ENCODE measurements at regions not wholly inside any gene's neighbourhood (a gene's known extent, or its start where the extent isn't known, plus 50 kb on each side); places are given as distances from the start of the nearest gene placed in this dataset.

GRCh38 chr7:118845791-118846190 is 621.3 kb downstream of the ANKRD7 start:
- Histone ChIP-seq H3K36me3 (ENCODE audit: control insufficient read depth, insufficient read depth, low read length) (no peaks in the 10 kb centered on the region), H3K4me3 (ENCODE audit: low read depth, low read length) (no peak overlapping the region), H3K27me3 (ENCODE audit: control insufficient read depth, insufficient read depth, low read length) (no peaks in the 10 kb centered on the region)
- no peak for TF ChIP-seq CTCF (IDR thresholded peaks at IDR 0.05; ENCODE audit: insufficient read depth, low read length, poor library complexity, severe bottlenecking)
- no peak for DNase-seq (ENCODE audit: low read depth)

GRCh38 chr7:118846977-118847376 is 622.5 kb downstream of the ANKRD7 start:
- TF ChIP-seq CTCF (IDR thresholded peaks at IDR 0.05; ENCODE audit: insufficient read depth, low read length, poor library complexity, severe bottlenecking): no peak
- no peak overlapping the region for H3K4me3 ChIP-seq (ENCODE audit: low read depth, low read length)

GRCh38 chr7:118855290-118855689 is 630.8 kb downstream of the ANKRD7 start:
- Histone ChIP-seq H3K36me3 (ENCODE audit: control insufficient read depth, insufficient read depth, low read length) (no peaks in the 10 kb centered on the region), H3K4me3 (ENCODE audit: low read depth, low read length) (no peak overlapping the region), H3K27me3 (ENCODE audit: control insufficient read depth, insufficient read depth, low read length) (no peaks in the 10 kb centered on the region)
- no peak for DNase-seq (ENCODE audit: low read depth)
- TF ChIP-seq CTCF (IDR thresholded peaks at IDR 0.05; ENCODE audit: insufficient read depth, low read length, poor library complexity, severe bottlenecking): no peak

More at GRCh38 chr7:118846977-118847376, 622.5 kb downstream of the ANKRD7 start:
- H3K27me3 ChIP-seq (ENCODE audit: control insufficient read depth, insufficient read depth, low read length): no peaks in the 10 kb centered on the region
- no peaks in the 10 kb centered on the region for H3K36me3 ChIP-seq (ENCODE audit: control insufficient read depth, insufficient read depth, low read length)
- DNase-seq (ENCODE audit: low read depth): no peak

GRCh38 chr7:118858651-118859149 is 634.2 kb downstream of the ANKRD7 start:
- no peaks in the 10 kb centered on the region for H3K27me3 ChIP-seq (ENCODE audit: control insufficient read depth, insufficient read depth, low read length)
- H3K36me3 ChIP-seq (ENCODE audit: control insufficient read depth, insufficient read depth, low read length): no peaks in the 10 kb centered on the region
- TF ChIP-seq CTCF (IDR thresholded peaks at IDR 0.05; ENCODE audit: insufficient read depth, low read length, poor library complexity, severe bottlenecking): no peak
- no peak for DNase-seq (ENCODE audit: low read depth)
- peak overlapping the region; percentile 40 for H3K4me3 ChIP-seq (ENCODE audit: low read depth, low read length)

GRCh38 chr7:118861581-118861980 is 637.1 kb downstream of the ANKRD7 start:
- Histone ChIP-seq H3K36me3 (ENCODE audit: control insufficient read depth, insufficient read depth, low read length) (no peaks in the 10 kb centered on the region), H3K4me3 (ENCODE audit: low read depth, low read length) (no peak overlapping the region), H3K27me3 (ENCODE audit: control insufficient read depth, insufficient read depth, low read length) (no peaks in the 10 kb centered on the region)
- DNase-seq (ENCODE audit: low read depth): no peak
- no peak for TF ChIP-seq CTCF (IDR thresholded peaks at IDR 0.05; ENCODE audit: insufficient read depth, low read length, poor library complexity, severe bottlenecking)

GRCh38 chr7:118862740-118863139 is 638.2 kb downstream of the ANKRD7 start:
- DNase-seq (ENCODE audit: low read depth): no peak

More at GRCh38 chr7:118862740-118863139, 638.2 kb downstream of the ANKRD7 start:
- Histone ChIP-seq H3K27me3 (ENCODE audit: control insufficient read depth, insufficient read depth, low read length) (no peaks in the 10 kb centered on the region), H3K4me3 (ENCODE audit: low read depth, low read length) (no peak overlapping the region), H3K36me3 (ENCODE audit: control insufficient read depth, insufficient read depth, low read length) (no peaks in the 10 kb centered on the region)
- TF ChIP-seq CTCF (IDR thresholded peaks at IDR 0.05; ENCODE audit: insufficient read depth, low read length, poor library complexity, severe bottlenecking): no peak
